Astrocyte of the spinal cord (primary cell): ENCODE measurements at regions not wholly inside any gene's neighbourhood (a gene's known extent, or its start where the extent isn't known, plus 50 kb on each side); places are given as distances from the start of the nearest gene placed in this dataset.

ENCODE experiments used
- DNase-seq: peaks from one replicate; pipeline ENCODE4 v3.0.0; 2011; ENCODE audit warnings: low read depth, low spot score
- H3K4me3 ChIP-seq: 2 replicates; pipeline ENCODE4 v1.5.1; 2011; ENCODE audit warnings: low read depth, mild to moderate bottlenecking, low read length, moderate library complexity
- CTCF ChIP-seq: IDR thresholded peaks from 2 replicates; pipeline ENCODE4 v1.5.1; 2012; ENCODE audit warnings: low read depth, mild to moderate bottlenecking, low read length, inconsistent platforms
- in situ Hi-C: cut with HindIII; loops from 2 replicates; pipeline ENCODE4 v1.10.0; 2017; ENCODE audit warnings: low sequenced_read_pairs

GRCh38 chr9:108078375-108078774, 588.8 kb upstream of the KLF4 start:
- no peak overlapping the region for H3K4me3 ChIP-seq
- DNase-seq = no peak
- in situ Hi-C loops = no loop called here
- TF ChIP-seq CTCF = no peak

- no peak overlapping the region for H3K4me3 ChIP-seq
- no peak for TF ChIP-seq CTCF
- no peak for DNase-seq
- in situ Hi-C loops = no loop called here
Observed at GRCh38 chr9:108077556-108077955, 588.0 kb upstream of the KLF4 start.

- H3K4me3 ChIP-seq = no peak overlapping the region
- no peak for DNase-seq
- in situ Hi-C loops = no loop called here
- no peak for TF ChIP-seq CTCF
Observed at GRCh38 chr9:108074900-108075299, 585.3 kb upstream of the KLF4 start.

- no peak for TF ChIP-seq CTCF
- no peak overlapping the region for H3K4me3 ChIP-seq
- no peak for DNase-seq
- in situ Hi-C loops = no loop called here
Observed at GRCh38 chr9:108073823-108074222, 584.3 kb upstream of the KLF4 start.

GRCh38 chr9:108072740-108073139, 583.2 kb upstream of the KLF4 start:
- TF ChIP-seq CTCF = no peak
- DNase-seq = no peak
- in situ Hi-C loops = no loop called here
- no peak overlapping the region for H3K4me3 ChIP-seq

- no peak for TF ChIP-seq CTCF
- no peak for DNase-seq
- H3K4me3 ChIP-seq = no peak overlapping the region
- in situ Hi-C loops = no loop called here
Observed at GRCh38 chr9:108070861-108071260, 581.3 kb upstream of the KLF4 start.

- in situ Hi-C loops = no loop called here
- TF ChIP-seq CTCF = no peak
- DNase-seq = no peak
- H3K4me3 ChIP-seq = no peak overlapping the region
Observed at GRCh38 chr9:108069991-108070390, 580.4 kb upstream of the KLF4 start.
